H9 (cell line): ENCODE measurements at regions not wholly inside any gene's neighbourhood (a gene's known extent, or its start where the extent isn't known, plus 50 kb on each side); places are given as distances from the start of the nearest gene placed in this dataset.

ENCODE experiments used
- DNase-seq: peaks from one replicate; pipeline ENCODE4 v3.0.0-alpha.2; 2017
- H2AFZ ChIP-seq: one replicate; pipeline ENCODE4 v1.6.1; 2013; ENCODE audit warnings: mild to moderate bottlenecking, low read length, control low read depth, moderate library complexity
- H2AK5ac ChIP-seq: 2 replicates; pipeline ENCODE4 v1.6.1; 2013; ENCODE audit warnings: low read length, control low read depth, mixed read lengths; ENCODE audit not compliant: insufficient read length
- H2BK120ac ChIP-seq: one replicate; pipeline ENCODE4 v1.6.1; 2013; ENCODE audit warnings: low read depth, mild to moderate bottlenecking, low read length, control low read depth, inconsistent platforms; ENCODE audit not compliant: poor library complexity, severe bottlenecking
- H2BK12ac ChIP-seq: 2 replicates; pipeline ENCODE4 v1.6.1; 2013; ENCODE audit warnings: low read length, control low read depth, mixed read lengths, low read depth; ENCODE audit not compliant: insufficient read length
- H2BK15ac ChIP-seq: 2 replicates; pipeline ENCODE4 v1.6.1; 2013; ENCODE audit warnings: low read depth, low read length, control low read depth
- H2BK20ac ChIP-seq: one replicate; pipeline ENCODE4 v1.6.1; 2013; ENCODE audit warnings: low read depth, mild to moderate bottlenecking, low read length, control low read depth, inconsistent platforms; ENCODE audit not compliant: poor library complexity, severe bottlenecking
- H2BK5ac ChIP-seq: 2 replicates; pipeline ENCODE4 v1.6.1; 2013; ENCODE audit warnings: low read length, control low read depth, mixed read lengths; ENCODE audit not compliant: insufficient read length
- H3K14ac ChIP-seq: 2 replicates; pipeline ENCODE4 v1.6.1; 2013; ENCODE audit warnings: low read length, control low read depth; ENCODE audit not compliant: insufficient read depth
- H3K18ac ChIP-seq: 2 replicates; pipeline ENCODE4 v1.6.1; 2013; ENCODE audit warnings: low read depth, mild to moderate bottlenecking, mixed read lengths, low read length, control low read depth; ENCODE audit not compliant: insufficient read length
- H3K23ac ChIP-seq: 2 replicates; pipeline ENCODE4 v1.6.1; 2013; ENCODE audit warnings: low read length, control low read depth, mixed read lengths, low read depth; ENCODE audit not compliant: insufficient read length
- H3K23me2 ChIP-seq: 2 replicates; pipeline ENCODE4 v1.6.1; 2013; ENCODE audit warnings: low read depth, mild to moderate bottlenecking, mixed read lengths, low read length, control low read depth; ENCODE audit not compliant: insufficient read length, poor library complexity, severe bottlenecking
- H3K27ac ChIP-seq: 2 replicates; pipeline ENCODE4 v1.5.1; 2013; ENCODE audit warnings: low read length, control low read depth, mixed read lengths, low read depth; ENCODE audit not compliant: insufficient read length
- H3K27me3 ChIP-seq: 2 replicates; pipeline ENCODE4 v1.6.1; 2013; ENCODE audit warnings: low read length, control low read depth, inconsistent platforms; ENCODE audit not compliant: insufficient read depth
- H3K4ac ChIP-seq: 2 replicates; pipeline ENCODE4 v1.6.1; 2013; ENCODE audit warnings: low read depth, mild to moderate bottlenecking, control low read depth, inconsistent platforms, low read length, moderate library complexity
- H3K4me1 ChIP-seq: 2 replicates; pipeline ENCODE4 v1.6.1; 2013; ENCODE audit warnings: low read length, control low read depth, inconsistent platforms; ENCODE audit not compliant: insufficient read depth
- H3K4me2 ChIP-seq: 2 replicates; pipeline ENCODE4 v1.6.1; 2013; ENCODE audit warnings: low read length, control low read depth, mixed read lengths; ENCODE audit not compliant: insufficient read length, insufficient read depth
- H3K56ac ChIP-seq: 2 replicates; pipeline ENCODE4 v1.6.1; 2013; ENCODE audit warnings: low read depth, mild to moderate bottlenecking, mixed read lengths, low read length, control low read depth; ENCODE audit not compliant: insufficient read length
- H3K79me1 ChIP-seq: 2 replicates; pipeline ENCODE4 v1.6.1; 2013; ENCODE audit warnings: low read depth, mild to moderate bottlenecking, moderate library complexity, low read length, control low read depth, inconsistent platforms; ENCODE audit not compliant: insufficient read depth, poor library complexity, severe bottlenecking
- H3K79me2 ChIP-seq: 2 replicates; pipeline ENCODE4 v1.6.1; 2013; ENCODE audit warnings: low read length, control low read depth, inconsistent platforms; ENCODE audit not compliant: insufficient read depth
- H3K9ac ChIP-seq: 2 replicates; pipeline ENCODE4 v1.6.1; 2013; ENCODE audit warnings: low read length, control low read depth, mixed read lengths; ENCODE audit not compliant: insufficient read length; ENCODE audit errors: extremely low read depth
- H3K9me3 ChIP-seq: one replicate; pipeline ENCODE4 v1.6.1; 2013; ENCODE audit warnings: low read depth, low read length, inconsistent platforms; ENCODE audit not compliant: control insufficient read depth
- H3T11ph ChIP-seq: one replicate; pipeline ENCODE4 v1.6.1; 2013; ENCODE audit warnings: mild to moderate bottlenecking, low read length, control low read depth, inconsistent platforms
- H4K20me1 ChIP-seq: one replicate; pipeline ENCODE4 v1.6.1; 2013; ENCODE audit not compliant: control insufficient read depth, insufficient read length, insufficient read depth
- H4K5ac ChIP-seq: 2 replicates; pipeline ENCODE4 v1.6.1; 2013; ENCODE audit warnings: low read depth, mild to moderate bottlenecking, mixed read lengths, low read length, control low read depth; ENCODE audit not compliant: insufficient read length
- H4K8ac ChIP-seq: replicated peaks from 2 replicates; pipeline ENCODE4 v1.6.1; 2013; ENCODE audit warnings: low read length, control low read depth, mixed read lengths, low read depth; ENCODE audit not compliant: insufficient read length
- H4K91ac ChIP-seq: 2 replicates; pipeline ENCODE4 v1.6.1; 2013; ENCODE audit warnings: low read depth, mild to moderate bottlenecking, moderate library complexity, mixed read lengths, low read length, control low read depth; ENCODE audit not compliant: insufficient read length
- H3K27ac Mint-ChIP-seq, 3 experiments: 2 replicates in 2 of 3; 3 replicates in 1 of 3; pipeline ENCODE4 v1.8.0; 2020 to 2021; ENCODE audit warnings: mixed read lengths in 3 of 3, mild to moderate bottlenecking in 1 of 3, moderate library complexity in 1 of 3
- H3K27me3 Mint-ChIP-seq: 2 replicates; pipeline ENCODE4 v1.8.0; 2021; ENCODE audit warnings: low read depth, mild to moderate bottlenecking, moderate library complexity, mixed read lengths
- H3K36me3 Mint-ChIP-seq, 3 experiments: 2 replicates in 2 of 3; 3 replicates in 1 of 3; pipeline ENCODE4 v1.8.0; 2020 to 2021; ENCODE audit warnings: low read depth in 3 of 3, mixed read lengths in 3 of 3; ENCODE audit not compliant: insufficient read depth in 1 of 3
- H3K4me1 Mint-ChIP-seq, 2 experiments: 2 replicates each; pipeline ENCODE4 v1.8.0; 2020; ENCODE audit warnings: mixed read lengths in 2 of 2
- H3K4me3 Mint-ChIP-seq, 2 experiments: 2 replicates in 1 of 2; 3 replicates in 1 of 2; pipeline ENCODE4 v1.8.0; 2020 to 2021; ENCODE audit warnings: mild to moderate bottlenecking in 2 of 2, mixed read lengths in 2 of 2, moderate library complexity in 1 of 2
- H3K9me3 Mint-ChIP-seq, 2 experiments: 2 replicates in 1 of 2; 3 replicates in 1 of 2; pipeline ENCODE4 v1.8.0; 2020; ENCODE audit warnings: mild to moderate bottlenecking in 2 of 2, mixed read lengths in 2 of 2, moderate library complexity in 1 of 2
- WGBS: extraction: QIAGEN DNeasy Blood & Tissue Kit; methylation state at CpG from one replicate; pipeline ENCODE4 v1.1.7; 2013; ENCODE audit warnings: missing lambda C conversion rate, low lambda C conversion rate, mixed read lengths; ENCODE audit not compliant: insufficient read length; ENCODE audit errors: extremely low coverage; 5-methylcytosine and 5-hydroxymethylcytosine counted together
- TF ChIP-seq, protein P1 (sequence below): fragments of 200-600 bp; sonication (generic); conservative IDR thresholded peaks from 3 replicates; pipeline ENCODE4 v1.8.0; 2021; ENCODE audit warnings: antibody characterized with exemption, mild to moderate bottlenecking

DNA sequence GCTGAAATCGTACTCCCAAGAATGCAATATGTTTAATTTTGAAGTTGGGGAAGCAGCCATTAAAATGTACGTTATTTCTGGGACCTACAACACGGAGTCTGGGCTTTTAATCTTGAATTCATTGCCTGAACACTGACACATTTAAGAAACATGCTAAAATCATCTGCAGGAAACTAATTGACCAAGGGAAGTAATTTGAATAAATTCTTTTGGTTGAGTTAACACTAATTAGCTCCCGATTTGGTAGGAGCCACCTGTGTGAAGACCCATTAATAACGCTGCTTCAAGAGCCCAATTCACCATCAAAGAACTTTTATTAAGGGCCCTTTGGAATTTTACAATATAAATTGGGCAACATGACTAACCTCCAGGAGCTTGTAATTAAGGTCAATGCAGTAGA lies 309.2 kb downstream of the RAB28 start:
- Histone ChIP-seq H4K8ac (no peak overlapping the region), H3K79me1 (no peaks in the 10 kb centered on the region), H2BK5ac (no peak overlapping the region), H4K91ac (no peak overlapping the region), H2BK12ac (no peak overlapping the region), H3K27ac (no peak overlapping the region), H3K23me2 (no peaks in the 10 kb centered on the region), H3K14ac (no peak overlapping the region), H2BK20ac (no peak overlapping the region), H4K20me1 (no peaks in the 10 kb centered on the region), H3K56ac (no peak overlapping the region), H3K9me3 (no peaks in the 10 kb centered on the region), H2BK15ac (no peak overlapping the region), H3K9ac (no peak overlapping the region), H2AK5ac (no peak overlapping the region), H2BK120ac (no peak overlapping the region), H3K4ac (no peak overlapping the region), H3K23ac (no peak overlapping the region), H3K27me3 (no peaks in the 10 kb centered on the region), H3K4me2 (no peak overlapping the region), H3K79me2 (no peaks in the 10 kb centered on the region), H3K4me1 (no peaks in the 10 kb centered on the region), H3K18ac (no peak overlapping the region), H3T11ph (no peak overlapping the region), H4K5ac (no peak overlapping the region), H2AFZ (no peak overlapping the region)
- no CpG with 5 or more reads among the region's 5 CpGs for WGBS
- TF ChIP-seq, protein P1, sequence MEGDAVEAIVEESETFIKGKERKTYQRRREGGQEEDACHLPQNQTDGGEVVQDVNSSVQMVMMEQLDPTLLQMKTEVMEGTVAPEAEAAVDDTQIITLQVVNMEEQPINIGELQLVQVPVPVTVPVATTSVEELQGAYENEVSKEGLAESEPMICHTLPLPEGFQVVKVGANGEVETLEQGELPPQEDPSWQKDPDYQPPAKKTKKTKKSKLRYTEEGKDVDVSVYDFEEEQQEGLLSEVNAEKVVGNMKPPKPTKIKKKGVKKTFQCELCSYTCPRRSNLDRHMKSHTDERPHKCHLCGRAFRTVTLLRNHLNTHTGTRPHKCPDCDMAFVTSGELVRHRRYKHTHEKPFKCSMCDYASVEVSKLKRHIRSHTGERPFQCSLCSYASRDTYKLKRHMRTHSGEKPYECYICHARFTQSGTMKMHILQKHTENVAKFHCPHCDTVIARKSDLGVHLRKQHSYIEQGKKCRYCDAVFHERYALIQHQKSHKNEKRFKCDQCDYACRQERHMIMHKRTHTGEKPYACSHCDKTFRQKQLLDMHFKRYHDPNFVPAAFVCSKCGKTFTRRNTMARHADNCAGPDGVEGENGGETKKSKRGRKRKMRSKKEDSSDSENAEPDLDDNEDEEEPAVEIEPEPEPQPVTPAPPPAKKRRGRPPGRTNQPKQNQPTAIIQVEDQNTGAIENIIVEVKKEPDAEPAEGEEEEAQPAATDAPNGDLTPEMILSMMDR = no peak
- H3K9me3 Mint-ChIP-seq = no peaks in the 10 kb centered on the region
- H3K27me3 Mint-ChIP-seq = peaks cover 1% of the 10 kb centered on the region; the same call in 1 of the 2 replicates
- H3K27ac Mint-ChIP-seq = no peak overlapping the region
- DNase-seq = no peak
- H3K4me3 Mint-ChIP-seq = no peak overlapping the region
- no peaks in the 10 kb centered on the region for H3K36me3 Mint-ChIP-seq
- H3K4me1 Mint-ChIP-seq = no peaks in the 10 kb centered on the region
